NCI-H446 (cell line): ENCODE measurements at regions not wholly inside any gene's neighbourhood (a gene's known extent, or its start where the extent isn't known, plus 50 kb on each side); places are given as distances from the start of the nearest gene placed in this dataset.
"Not testable (repeated sequence)": the region's sequence is repeated elsewhere in the genome, so short reads cannot be mapped to it uniquely, and the experiment has no call there.

ENCODE experiments used
- DNase-seq, 2 experiments: peaks; one replicate each; lab custom pipeline; 2025; lab: John Stamatoyannopoulos, UW

DNA sequence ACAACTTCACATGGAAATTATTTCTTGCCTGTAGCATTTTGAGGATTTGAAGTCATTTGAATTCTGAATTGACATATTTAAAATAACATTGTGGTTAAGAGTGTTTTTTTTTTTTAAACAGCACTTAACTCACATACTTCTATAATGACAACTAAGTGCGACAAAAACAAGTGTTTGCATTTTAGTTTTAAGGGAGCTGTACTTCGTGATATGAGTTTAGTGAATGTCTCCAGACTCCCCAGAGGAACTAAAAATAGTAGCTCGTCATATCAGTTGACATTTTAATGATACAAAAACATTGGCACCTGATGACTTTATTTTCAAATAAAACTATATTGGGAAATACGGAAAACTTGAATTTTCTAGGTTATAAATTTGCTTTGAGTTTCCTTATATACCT, 389.6 kb upstream of the MON1B start:
- no peak for DNase-seq

DNA sequence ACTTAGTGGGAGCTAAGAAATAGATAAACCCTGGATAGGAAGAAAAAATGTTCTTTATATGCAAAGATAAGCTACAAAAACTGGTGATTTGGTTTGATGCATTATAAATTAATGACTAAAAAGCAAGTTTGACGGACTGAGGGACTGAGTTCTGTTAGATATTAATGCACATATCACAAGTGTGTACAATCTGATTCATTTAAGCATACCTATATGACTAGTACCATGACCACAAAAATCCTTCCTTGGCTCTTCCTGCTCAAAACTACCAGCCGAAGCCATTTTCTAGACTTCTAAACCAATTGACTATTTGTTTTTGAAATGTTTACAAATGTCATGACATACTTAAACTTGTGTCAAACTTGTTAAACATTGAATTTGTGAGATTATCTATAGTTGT, 374.5 kb upstream of the MON1B start:
- no peak for DNase-seq

DNA sequence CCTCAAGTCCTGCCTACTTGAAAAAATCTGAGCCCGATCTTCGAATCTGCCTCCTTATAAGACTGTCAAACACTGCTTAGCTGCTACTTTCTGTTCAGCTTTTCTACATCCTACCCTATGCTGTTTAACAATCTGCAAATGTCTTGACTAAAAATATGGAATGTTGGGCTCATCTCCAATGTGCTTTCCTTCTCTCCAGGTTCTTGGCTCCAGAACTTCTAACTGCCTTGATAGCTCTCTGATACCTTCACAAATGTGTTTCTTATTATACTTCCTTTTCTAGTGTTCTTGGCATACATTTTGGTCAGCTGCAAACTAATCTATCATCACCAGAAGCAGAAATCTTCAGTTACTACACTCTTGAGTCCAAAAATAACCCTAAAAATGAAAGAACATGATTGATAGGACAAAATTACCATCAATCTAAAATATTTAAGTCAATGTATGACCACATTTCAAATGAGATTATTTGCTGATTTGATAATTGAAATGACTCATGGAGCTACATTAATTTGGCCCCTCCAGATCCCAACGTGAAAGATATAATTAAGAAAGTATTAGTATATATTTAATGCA, 372.3 kb upstream of the MON1B start:
- DNase-seq, result no peak

DNA sequence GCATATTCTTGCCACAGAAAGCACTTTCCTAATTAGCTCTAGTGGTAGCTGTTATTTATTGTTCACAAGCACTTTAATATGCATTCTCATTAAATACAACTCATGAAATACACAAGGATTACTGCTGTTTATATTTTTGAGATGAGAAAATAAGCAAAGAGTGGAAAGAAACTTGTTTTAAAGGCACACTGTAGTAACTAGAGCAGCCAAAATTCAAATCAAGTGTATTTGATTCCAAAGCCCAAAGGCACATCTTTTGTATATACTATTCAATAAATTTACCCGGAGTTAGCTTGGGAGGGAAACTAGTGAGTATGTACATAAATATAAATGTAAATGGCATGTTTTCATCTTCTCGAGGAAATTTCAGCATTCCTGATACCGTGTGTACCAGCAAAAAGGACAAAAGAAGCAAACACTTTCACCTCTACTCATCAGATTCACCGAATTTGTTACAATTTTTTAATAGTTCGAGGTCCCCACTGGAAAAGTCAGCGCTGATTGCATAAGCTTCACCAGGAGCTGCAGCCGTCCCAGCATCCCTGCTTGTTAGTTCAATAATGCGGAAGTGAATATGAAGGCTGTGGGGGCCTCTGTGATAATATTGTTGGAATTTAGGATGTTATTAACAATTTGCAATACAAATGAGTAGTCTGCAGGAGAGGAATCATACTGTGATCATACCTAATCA, 371.6 kb upstream of the MON1B start:
- no peak for DNase-seq

DNA sequence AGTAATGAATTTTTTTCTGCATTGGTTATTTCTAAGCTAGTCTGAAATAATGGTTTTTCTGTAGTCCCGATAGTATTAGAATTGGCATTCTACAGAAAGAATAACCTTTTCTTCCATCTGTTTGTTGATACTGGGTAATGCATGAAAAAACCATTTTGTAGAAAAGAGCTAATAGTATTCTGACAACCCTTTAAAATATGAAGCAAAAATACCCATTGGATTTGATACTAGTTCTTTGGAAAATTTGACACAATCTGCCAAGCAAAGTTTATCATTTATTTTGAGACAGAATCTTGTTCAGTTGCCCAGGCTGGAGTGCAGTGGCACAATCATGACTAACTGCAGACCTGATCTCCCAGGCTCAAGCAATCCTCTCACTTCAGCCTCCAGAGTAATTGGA, 366.8 kb upstream of the MON1B start:
- DNase-seq, result no peak

DNA sequence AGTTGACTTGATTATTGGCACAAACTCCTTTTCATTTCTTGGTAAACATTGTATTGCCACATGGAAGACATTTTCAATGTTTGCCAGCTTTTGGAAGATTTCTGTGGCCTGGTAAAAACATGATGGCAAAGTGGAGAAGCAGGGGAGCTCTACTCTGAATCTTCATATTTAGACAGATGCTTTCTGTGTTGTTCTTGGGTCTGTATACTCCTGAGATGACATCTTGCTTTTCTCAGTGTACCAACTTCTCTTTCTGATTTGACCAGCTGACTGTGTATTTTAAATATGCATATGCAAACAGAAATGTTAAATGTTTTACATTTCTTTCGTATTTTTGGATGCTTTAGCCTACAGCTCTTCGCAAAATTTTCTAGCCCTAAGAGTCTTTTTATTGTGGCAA, 366.2 kb upstream of the MON1B start:
- DNase-seq, result no peak

DNA sequence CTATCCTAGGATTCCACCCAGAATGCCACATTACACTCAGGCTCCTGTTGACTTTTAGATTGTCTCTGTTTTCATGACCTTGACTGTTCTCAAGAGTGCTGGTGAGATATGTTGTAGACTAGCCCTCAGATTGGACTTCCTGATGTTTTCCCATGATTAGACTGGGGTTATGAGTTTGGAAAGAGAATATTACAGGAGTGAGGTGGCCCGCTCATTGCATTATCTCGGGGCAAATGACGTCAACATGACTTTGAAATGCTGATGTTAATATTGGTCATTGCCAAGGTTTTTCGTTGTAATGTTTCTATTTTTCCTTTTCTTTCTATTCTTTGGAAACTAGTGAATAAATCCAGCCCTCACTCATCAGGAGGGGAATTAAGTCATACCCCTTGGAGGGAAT, 355.7 kb upstream of the MON1B start:
- DNase-seq, result no peak

DNA sequence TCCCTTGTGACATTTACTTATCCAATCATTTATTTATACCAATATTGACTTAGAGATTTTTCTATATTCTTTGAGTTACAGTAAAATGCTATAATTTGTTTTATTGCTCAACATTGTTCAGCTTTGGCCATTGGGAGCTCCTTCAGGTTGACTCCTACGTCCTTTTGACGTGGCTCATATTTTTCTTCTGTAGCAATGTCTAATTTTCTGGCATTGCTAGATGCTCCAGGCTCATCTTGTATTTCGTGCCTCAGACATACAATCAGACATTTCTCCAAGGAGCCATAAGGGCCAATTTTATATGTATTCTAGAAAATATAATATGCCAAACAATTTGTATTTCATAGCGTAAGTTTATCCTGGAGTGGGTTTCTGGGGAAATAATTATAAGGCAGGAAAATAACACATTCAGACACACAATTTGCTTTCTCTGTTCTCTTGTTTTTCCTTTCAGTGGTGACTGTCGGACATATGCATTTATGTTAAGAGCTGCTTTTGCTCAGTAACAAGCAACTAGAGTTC, 355.1 kb upstream of the MON1B start:
- no peak for DNase-seq

DNA sequence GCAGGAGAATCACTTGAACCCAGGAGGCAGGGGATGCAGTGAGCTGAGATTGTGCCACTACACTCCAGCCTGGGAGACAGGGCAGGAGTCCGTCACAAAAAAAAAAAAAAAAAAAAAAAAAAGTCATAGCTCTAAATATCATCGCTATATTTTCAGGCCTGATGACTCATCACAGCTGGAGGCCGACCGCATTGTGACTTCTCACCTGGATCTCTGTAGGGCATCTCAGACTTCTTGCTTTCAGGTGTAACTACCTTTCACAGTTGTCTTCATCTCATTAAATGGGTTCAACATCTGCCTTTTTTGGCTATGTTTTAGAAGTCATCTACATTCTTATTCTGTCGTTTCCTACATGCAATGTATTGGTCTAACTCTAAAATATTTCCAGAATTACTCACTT, 353.1 kb upstream of the MON1B start:
- no peak for DNase-seq

DNA sequence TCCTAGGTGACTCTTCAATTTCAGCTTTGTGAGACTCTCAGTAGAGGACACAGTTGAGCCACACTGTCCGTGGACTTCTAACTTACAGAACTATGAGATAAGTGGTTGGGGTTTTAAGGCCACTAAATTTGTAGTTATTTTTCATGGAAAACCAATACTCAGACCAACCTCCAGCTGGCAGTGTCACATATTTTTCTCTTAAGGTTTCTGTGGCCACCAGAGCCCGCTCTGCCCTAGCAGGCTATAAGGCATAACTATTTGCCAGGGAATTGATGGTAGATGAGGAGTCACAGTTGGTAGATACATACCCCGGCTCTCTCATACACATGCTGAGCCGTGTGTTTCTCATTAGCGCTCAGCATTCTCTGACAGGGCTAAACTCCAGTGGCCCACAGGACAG, 336.8 kb upstream of the MON1B start:
- DNase-seq, result no peak

DNA sequence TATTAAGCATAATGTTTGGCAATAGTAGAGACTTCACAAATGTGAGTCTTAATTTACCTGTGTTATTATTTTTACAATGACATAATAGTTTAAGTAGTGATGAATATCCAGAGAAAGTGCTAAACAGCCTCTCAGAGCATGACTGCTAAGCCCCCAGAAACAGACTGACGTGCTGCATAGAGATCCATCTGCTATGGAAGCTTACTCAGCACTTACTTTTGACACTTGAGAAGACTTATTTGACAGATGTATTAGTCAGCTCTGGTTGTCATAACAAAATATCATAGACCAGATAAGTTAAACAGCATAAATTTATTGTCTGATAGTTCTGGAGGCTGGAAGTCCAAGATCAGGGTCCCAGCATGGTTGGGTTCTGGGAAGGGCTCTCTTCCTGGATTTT, 334.9 kb upstream of the MON1B start:
- DNase-seq, result no peak

DNA sequence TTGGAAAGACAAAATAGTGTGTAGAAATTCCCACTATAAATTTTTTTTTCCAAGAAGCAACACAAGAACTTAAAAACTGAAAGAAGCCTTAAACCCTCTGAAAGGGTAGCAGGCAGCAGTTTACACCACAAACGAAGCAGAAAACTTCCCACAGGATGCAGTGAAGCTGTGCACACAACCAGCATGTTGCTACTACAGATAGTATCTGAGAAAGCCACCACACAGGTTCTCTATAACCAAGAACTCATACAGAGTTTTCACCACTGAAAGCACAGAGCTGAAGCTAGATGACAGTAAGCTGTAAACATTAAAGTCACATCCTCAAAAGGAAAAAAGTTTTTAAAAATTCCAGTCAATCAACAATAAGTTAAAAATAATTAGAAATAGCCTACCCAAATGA, 333.6 kb upstream of the MON1B start:
- DNase-seq, result no peak

DNA sequence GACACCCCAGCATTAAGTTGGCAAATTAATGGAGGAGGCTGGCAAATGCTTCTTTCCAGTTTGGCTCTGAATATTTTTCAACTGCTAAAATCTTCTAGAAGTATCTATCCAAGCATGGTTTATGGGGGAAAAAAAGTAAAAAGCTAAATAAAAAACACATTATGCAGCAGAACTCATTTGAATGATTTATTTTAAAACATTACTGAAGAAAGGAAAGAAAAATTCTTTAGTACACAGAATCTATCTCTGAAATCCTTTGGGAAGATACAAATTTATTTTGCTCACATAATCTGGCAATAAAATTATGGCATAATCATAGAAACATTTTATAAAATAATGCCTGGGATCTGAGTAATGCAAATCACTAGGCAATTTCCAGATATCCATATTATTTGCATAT, 328.1 kb upstream of the MON1B start:
- no peak for DNase-seq

DNA sequence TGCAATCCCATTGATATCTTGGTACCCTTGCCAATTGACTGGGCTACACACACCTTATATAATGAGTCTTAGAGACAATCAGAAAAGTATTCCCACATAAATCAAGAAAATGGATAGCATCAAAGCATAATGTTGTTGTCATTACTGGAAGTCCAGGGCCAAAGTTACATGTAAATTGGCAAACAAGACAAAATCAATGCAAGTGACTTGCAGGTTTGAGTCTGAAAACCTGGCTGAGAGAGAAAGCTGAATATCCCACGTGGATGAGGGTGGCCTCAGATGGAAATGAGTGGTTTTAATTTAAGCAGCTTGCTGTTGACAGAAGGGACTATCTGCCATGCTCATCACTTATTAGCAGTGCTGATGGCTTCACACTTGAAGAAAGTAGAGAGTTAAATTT, 324.0 kb upstream of the MON1B start:
- no peak for DNase-seq

DNA sequence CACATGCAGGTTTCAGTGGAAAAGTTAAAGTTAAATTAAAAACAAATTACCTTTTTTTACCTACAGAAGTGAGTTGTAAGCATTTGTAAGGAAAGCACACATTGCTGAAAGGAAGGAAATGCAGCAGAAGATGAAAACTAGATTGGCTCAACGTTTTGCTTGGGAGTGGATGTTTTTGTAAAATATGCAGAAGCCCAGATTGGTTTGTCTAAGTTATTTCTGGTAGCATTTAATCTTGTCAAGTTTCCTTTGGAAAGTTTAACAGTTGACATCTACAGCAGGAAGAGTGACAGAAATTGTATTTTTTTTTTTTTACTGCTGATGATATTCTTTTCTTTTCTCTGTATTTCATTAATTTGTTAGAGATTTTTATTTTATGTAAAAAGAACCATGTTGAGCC, 315.1 kb upstream of the MON1B start:
- DNase-seq, result no peak

DNA sequence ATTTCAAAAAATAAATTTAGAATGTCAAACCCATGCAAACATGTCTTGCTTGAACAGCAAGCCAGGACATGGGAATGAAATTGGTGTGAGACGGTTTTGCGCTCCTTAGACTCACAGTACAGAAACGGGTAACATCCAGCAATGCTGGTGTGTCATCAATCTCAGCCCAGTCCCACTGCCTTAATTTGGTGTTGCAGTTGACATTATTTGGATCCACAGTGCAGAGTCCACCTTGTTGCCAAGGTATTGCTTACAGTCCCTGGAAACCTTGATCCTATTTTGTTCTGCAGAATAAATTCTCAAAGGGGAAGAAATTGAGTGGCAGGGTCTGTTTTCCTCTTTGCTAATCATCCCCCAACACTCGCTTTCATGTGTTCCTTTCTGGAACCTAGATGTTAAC, 311.6 kb upstream of the MON1B start:
- DNase-seq, result no peak

DNA sequence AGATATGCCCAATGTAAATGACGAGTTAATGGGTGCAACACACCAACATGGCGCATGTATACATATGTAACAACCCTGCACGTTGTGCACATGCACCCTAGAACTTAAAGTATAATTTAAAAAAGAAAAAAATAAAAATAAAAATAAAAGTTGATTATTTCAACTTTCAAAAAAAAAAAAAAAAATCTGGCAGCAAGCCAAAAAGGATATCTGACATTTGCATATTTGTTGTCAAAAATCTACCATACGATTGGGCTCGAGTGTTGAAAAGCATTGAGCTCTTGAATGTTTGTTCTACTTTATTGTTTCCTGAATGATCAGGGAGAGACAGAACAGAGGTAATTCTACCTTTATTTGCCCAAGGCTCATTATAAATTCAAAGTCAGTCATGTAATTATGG, 310.5 kb upstream of the MON1B start:
- not testable (repeated sequence) for DNase-seq

DNA sequence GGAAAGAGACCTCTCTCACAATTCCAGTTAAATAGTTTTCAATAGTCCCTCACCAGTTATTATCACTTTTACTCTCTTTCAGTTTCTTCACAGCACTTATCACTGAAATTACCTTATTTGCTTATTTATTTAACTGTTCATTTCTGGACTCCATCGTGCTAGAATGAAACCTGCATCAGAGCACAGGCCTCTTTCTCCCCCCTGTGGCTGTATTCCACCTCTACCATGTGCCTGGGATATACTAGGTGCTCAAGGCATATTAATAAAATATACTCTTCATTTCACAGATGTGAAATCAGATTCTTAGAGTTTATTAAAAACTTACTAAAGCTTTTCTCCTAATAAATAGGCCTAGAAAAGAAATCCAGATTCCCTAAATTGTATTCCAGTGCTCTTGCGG, 308.9 kb upstream of the MON1B start:
- DNase-seq, result no peak

DNA sequence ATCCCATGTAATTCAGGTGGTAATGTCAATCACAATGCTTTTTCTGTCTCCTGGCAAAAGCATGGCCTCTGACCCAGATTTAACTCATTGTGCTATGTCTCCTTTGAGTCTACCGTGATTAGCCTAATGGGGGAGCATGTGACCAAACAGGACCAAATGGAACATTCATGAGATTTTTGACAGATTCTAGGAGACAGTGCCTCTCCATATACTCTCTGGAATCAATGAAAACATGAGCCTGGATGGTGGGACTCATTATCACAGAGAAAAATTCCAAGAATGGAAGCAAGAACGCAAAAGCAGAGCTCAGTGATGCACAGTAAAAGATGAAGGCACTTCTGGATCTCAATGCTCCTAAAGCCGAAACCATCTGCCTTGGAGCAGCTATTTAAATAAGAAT, 307.9 kb upstream of the MON1B start:
- no peak for DNase-seq

DNA sequence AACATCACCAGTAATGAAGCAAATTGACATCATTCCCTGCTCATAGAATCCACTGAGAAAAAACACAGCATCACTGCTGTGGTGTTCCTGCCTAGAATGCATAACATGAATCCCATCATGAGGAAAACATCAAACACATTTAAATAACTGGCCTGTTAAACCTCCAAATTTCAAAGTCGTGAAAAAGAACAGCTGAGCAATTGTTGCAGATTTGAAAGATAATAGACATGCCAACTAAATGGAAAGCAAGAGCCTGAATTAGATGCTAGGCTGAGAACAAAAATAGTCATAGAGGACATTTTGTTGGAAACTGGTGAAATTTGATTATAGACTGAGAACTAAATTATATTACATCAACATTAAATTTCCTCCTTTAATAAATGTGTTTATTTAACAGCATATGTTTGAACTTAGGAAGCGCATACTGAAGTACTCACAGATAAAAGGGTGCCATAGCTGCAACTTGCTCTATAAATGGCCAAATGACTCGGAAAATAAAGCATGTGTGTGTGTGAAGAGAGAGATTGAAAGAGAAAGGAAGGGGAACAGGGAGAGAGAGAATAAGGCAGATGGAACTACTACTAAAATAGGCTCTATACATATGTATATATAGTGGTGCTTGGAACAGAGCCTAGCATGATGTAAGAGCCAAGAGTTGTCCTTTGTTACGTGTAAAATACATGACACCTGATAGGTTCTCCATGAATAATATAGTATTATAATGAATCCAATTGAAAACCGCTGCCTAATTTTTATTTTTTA, 305.0 kb upstream of the MON1B start:
- DNase-seq, result no peak

DNA sequence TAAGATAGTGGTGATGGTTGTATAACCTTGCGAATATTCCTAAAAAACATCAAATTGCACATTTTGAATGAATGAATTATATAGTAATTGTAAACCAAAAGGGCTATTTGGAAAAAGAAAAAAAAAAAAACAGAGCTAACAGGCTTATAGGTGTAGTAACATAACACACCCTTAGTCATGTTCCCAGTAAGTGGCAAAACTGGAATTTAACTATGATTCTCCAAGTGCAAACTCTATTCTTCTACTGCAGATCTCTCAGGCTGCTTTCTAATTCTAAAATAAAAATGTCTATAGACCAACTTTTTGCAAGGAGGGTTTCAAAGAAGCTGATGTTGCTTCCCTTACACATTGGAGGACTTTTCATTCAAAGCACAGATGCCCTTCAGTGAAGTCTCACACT, 293.2 kb upstream of the MON1B start:
- DNase-seq, result no peak

DNA sequence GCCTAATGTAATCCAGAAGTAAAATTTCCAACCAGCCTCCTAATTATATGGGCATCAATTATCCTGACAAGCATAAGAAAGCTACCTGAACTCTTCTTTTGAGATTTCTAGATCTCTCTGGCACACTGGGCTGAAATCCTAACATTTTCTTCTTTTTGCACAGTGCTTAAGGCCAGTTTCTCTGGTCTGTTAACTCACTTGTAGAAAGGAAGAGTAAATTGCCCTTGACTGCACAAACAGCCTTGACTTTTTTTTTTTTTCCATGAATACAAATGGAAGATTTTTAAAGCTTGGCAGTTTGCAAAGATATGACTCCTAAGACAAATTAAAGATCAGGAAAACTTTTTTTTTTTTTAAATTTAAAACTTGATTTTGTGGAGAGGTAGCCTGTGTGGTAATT, 291.2 kb upstream of the MON1B start:
- no peak for DNase-seq
